Adipose tissue (tissue), 3 donors: ENCODE measurements at regions not wholly inside any gene's neighbourhood (a gene's known extent, or its start where the extent isn't known, plus 50 kb on each side); places are given as distances from the start of the nearest gene placed in this dataset.
"Not testable (repeated sequence)": the region's sequence is repeated elsewhere in the genome, so short reads cannot be mapped to it uniquely, and the experiment has no call there.

Experiments used
- H3K27ac ChIP-seq: one replicate; pipeline ENCODE4 v1.5.1; 2013; ENCODE audit warnings: low read depth, low read length
- WGBS, 3 donors: extraction: QIAGEN DNeasy Blood & Tissue Kit; methylation state at CpG; one replicate each; pipeline ENCODE4 v1.1.7; 2013; 5-methylcytosine and 5-hydroxymethylcytosine counted together
- donor health status: healthy with polysubstance abuse.
- donor health status: Bipolar disorder and iron deficiency.
- donor health status: healthy.

DNA sequence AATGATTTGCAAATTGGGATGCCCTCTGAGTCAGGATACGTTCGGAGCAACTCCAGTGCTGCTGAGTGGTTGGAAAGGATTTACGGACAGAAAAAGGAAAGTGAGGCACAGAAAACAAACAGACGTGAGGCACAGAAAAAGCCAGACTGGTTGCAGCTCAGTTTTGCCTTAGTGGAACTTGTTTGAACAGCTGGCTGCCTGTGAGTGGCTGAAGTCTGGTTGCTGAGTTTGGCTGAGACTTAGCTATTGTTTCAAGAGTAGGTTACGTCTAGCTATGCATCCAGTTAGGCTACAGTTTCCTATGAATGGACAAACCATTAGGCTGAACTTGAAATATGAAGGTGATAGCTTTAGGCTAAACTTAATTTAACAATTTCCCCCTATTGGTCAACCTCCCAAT is 256.6 kb downstream of the VAPA start:
- no peak overlapping the region for H3K27ac ChIP-seq
- WGBS, 3 donors = 73 to 91% (median 89%) methylated on average over 5 of the region's 5 CpGs

DNA sequence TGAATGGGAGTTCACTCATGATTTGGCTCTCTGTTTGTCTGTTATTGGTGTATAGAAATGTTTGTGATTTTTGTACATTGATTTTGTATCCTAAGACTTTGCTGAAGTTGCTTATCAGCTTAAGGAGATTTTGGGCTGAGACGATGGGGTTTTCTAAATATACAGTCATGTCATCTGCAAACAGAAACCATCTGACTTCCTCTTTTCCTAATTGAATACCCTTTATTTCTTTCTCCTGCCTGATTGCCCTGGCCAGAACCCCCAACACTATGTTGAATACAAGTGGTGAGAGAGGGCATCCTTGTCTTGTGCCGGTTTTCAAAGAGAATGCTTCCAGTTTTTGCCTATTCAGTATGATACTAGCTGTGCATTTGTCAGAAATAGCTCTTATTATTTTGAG is 261.5 kb downstream of the VAPA start:
- WGBS, 3 donors = 73 to 83% (median 75%) methylated on average over 2 of the region's 2 CpGs
- not testable (repeated sequence) for H3K27ac ChIP-seq

DNA sequence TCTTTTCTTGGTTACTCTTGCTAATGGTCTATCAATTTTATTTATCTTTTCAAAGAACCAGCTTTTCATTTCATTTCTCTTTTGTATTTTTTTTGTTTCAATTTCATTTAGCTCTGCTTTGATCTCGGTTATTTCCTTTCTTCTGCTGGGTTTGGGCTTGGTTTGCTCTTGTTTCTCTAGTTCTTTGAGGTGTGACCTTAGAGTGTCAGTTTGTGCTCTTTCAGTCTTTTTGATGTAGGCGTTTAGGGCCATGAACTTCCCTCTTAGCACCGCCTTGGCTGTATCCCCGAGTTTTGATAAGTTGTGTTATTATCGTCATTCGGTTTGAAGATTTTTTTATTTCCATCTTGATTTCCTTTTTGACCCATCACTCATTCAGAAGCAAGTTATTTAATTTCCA is 265.5 kb downstream of the VAPA start:
- WGBS, 3 donors = 85 to 90% (median 89%) methylated on average over 6 of the region's 6 CpGs
- not testable (repeated sequence) for H3K27ac ChIP-seq

DNA sequence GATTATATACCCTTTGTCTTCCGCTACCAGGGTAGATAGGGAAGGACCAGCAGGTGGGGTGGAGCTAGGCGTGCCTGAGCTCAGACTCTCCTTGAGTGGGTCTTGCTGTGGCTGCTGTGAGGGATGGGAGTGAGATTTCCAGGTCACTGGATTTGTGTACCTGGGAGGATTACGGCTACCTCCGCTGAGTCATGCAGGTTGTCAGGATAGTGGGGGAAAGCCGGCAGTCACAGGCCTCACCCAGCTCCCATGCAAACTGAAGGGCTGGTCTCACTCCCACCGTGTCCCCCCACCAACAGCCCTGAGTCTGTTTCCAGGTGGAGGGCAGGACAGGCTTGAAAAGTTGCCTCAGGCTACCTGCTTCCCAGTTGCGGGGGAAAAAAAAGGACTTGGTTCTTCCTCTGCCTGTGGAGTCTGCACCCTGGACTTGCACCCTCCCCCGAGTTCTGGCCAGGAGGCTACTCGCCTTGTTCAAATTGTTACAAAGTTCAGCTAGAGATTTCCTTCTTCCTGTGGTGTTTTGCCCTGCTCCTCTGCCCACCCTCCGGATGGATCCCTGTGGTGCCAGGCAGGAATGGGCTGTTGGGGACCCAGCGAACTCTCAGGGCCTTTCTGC is 268.3 kb downstream of the VAPA start:
- WGBS, 3 donors = 81 to 92% (median 91%) methylated on average over 11 of the region's 11 CpGs
- H3K27ac ChIP-seq = no peak overlapping the region

DNA sequence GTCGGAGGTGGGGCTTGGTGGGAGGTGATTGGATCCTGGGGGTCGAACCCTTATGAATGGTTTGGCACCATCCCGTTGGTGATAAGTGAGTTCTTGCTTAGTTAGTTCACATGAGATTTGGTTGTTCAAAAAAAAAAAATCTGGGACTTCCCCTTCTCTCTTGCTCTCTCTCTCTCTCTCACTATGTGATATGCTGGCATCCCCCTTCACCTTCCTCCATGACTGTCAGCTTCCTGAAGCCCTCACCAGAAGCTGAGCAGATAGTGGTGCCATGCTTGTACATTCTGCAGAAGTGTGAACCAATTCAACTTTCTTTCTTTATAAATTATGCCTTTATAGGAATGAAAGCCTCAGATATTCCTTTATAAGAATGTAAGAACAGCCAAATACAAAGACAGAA is 269.7 kb upstream of the APCDD1 start:
- H3K27ac ChIP-seq = no peak overlapping the region
- WGBS, 3 donors = 90 to 92% (median 91%) methylated on average over 3 of the region's 3 CpGs

DNA sequence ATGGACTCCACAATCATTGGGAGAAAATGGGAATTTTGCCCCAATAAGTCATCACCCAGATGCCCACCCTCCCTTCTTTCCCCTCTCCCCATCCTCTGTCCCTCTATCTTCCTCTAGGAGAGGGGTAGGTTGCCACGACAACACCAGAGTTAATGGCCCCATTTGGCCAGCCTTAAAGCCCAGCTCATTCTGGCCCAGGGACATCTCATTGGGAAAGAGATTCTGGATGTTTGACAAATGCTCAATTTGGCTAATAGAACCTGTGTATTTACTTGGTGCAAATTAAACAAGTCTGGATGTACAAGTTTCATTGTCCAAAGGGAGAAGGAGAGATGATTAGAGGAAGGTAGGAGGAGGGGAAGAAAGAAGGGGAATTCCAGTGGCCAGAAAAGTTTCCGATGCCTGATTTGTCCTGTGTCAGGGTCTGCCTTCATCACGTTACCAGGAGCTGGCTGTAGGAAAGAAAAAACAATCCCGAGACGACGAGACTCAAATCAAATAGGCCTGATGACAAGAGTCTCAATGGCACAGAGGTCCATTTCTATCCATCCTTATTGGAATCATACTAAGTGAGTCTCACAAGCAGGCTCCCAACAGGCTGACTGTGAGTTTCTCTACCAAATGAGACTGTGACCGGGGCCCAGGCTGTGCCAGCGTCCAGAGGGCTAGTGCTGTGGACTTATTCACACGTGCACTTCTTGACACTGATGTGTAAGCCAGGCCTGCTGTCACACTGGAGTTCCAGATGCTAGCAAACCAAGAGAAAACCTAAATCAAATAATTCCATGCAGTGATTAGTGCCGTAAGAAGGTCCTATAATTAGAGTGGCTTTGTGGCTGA is 265.2 kb upstream of the APCDD1 start:
- 61 to 90% (median 63%) methylated on average over 10 of the region's 10 CpGs for WGBS, 3 donors
- H3K27ac ChIP-seq = no peak overlapping the region

DNA sequence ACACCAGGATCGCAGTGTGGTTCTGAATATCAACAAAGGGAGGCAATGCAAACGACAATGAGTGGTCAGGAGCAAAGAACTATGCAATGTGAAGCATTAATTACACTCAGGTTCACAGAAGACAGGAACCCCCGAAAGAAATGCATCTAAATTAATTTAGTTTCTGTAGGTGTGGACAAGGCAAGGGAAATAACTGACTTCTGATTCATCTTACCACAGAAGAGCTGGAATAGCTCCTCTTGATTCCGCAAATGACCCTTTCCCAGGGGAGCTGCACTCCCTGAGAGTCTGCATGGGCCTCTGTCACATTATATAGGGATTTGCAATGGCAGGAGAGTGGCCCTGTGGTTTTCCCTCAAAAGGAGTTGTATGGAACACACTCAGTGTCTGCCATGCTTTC is 263.9 kb upstream of the APCDD1 start:
- H3K27ac ChIP-seq = no peak overlapping the region
- WGBS, 3 donors = 90 to 91% (median 91%) methylated on average over 4 of the region's 4 CpGs

DNA sequence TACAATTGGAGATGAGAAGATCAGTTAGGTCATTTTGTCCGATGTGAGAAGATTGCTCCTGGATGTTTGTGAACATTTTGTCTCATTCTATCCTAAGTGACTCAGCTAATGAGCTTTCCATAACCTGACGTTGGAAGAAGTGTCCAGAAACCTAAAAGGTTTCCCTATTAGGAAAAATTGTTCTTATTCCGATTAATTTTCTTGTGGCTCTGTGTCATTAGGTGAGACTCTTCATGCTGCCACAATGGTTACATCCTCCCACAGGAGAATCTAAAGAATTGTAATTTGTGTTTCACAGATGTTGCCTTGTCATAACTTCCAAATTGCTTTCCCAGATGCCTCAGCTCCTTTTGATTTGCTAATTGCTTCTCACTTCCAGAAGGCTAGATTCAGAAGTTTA is 261.0 kb upstream of the APCDD1 start:
- H3K27ac ChIP-seq = no peak overlapping the region
- 77 to 84% (median 78%) methylated on average over 3 of the region's 3 CpGs for whole genome bisulfite sequencing, 3 donors

DNA sequence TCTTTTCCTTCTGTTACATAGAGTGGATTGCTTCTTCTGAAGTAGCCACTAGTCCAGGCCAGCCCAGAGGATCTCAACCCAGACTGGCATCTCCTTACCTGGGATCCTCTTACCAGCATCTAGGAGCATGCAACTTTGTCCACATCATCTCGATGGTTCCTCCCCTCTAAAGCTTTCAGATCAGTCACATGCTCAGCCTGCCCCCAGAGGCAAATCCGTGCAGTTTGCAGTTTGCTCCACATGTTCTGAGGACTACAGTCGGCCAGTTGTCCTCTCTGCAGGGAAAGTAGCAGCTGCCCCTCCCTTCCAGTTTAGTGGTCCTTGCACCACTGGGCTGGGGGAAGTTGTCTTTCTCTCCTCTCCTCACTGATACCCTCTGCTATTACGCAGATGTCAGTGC is 259.8 kb upstream of the APCDD1 start:
- WGBS, 3 donors = 58 to 70% (median 63%) methylated on average over 4 of the region's 4 CpGs
- H3K27ac ChIP-seq = no peak overlapping the region

DNA sequence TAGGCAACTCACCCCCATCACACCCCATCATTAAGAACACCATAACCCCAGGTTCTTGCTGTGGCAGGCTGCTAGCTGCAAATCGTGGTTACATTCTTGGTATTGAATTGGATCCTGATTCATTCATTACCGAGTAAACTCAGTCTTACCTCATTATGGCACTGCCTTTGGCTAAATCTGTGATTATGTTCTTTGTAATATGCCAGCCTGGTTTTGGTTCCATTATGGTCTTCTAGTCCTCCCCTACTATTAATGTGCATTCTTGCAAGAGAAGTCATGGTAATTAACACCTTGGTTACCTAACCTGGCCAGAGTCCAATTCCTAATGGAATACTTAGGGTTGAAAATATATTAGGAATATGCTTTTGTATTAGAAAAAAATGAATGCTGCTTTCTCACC is 258.9 kb upstream of the APCDD1 start:
- H3K27ac ChIP-seq = no peak overlapping the region
- 88 to 91% (median 88%) methylated on average over 2 of the region's 2 CpGs for WGBS, 3 donors

DNA sequence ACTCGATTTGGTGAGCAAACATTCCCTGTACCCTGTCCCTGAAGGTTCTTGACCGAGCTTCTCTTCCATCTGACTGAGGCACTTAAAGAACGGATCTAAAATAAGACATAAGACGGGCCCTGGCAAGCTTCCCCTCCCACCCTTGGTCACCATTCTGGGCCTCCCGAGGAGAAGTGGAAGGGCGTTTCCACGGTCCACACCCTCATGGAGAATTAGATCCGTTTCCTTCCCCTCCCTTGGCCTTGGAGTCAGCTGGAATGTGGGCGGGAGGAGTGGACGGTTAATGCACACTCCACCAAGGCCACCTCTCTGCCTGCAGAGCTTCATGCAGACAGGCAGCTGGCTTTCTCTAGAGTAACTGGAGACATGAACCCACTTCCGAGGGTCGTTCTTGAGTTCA is 257.3 kb upstream of the APCDD1 start:
- no peak overlapping the region for H3K27ac ChIP-seq
- 29 to 65% (median 64%) methylated on average over 12 of the region's 12 CpGs for WGBS, 3 donors

DNA sequence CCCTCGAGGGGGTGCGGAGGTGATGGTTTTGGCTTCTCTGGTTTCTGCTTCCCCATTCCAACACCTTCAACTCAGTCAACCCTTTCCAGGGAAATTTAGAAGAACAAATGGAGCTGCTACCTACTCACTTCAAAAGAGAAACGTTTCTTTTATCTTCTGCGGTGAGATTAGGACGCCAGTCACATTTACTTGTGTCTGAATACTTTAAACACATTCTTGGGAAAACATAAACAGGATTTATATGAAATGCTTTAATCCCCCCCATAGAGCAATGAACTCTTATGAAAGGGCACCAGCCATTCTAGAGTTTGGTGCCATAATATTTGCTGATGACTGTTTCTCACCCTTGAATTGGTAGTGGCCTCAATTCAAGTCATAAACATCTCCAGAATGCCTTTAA is 253.2 kb upstream of the APCDD1 start:
- WGBS, 3 donors = 88 to 91% (median 89%) methylated on average over 5 of the region's 5 CpGs
- H3K27ac ChIP-seq = no peak overlapping the region

DNA sequence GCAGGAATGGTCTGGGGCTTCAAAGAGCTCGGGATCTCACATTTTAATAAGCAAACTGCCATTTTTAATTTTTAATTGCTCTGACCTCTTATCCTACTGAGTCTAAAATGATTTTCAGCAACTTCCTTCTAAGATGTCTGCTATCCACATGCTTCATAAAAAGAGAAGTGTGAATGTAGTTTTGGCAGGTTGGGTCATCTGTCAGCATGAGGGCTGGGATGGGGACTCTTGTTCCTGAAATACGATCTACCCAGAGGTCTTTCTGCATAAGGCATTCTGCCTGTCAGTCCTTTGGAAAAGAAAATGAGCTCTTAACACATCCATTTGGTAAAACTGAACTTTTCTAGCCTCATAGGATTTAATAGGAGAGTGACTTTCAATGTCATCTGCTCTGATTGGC is 252.8 kb upstream of the APCDD1 start:
- no peak overlapping the region for H3K27ac ChIP-seq
- 74 to 82% (median 74%) methylated on average over 2 of the region's 2 CpGs for WGBS, 3 donors

DNA sequence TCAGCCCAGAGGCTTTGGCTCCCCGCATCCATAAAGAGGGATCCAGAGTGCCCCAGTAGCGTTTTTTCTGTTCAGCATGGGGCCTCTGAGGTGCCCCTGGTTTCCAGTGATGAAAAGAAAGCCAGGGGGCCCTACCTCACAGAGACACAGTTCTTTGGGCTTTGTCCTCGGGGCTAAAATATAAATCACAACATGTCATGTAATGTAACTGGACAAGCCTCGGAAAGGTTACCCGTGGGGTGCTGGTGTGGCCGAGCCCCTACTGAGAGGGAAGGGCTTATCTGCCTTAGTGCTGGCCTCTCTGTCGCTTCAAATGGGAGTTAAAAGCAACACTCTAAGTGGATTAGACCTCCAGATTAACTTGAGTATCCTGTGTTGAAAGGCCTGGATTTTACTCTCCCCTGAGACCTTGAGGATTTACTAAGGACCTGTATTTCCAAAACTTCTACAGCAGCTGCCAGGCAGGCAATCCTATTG is 251.6 kb upstream of the APCDD1 start:
- 78 to 83% (median 81%) methylated on average over 7 of the region's 7 CpGs for WGBS, 3 donors

DNA sequence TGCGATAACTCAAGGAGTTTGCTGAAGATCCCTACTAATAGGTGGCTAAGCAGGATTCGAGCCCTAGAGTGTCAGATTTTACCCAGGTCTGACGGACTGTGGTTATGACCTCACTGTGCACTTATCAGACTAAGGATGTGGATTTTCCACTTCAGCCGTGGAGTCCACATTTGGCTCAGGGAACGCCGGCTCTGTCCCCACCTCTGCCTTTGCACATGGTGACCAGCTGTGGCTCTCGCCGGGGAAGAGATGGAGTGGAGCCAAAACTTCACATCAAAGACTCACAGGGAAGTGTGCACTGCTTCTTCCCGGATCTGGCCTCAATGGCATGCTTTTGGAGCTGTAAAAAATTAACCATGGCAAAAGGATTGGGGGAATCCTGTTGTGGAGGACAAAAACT is 249.3 kb upstream of the APCDD1 start:
- WGBS, 3 donors = 32 to 68% (median 53%) methylated on average over 9 of the region's 9 CpGs
- no peak overlapping the region for H3K27ac ChIP-seq

More for the DNA sequence above, 251.6 kb upstream of the APCDD1 start:
- H3K27ac ChIP-seq = no peak overlapping the region

DNA sequence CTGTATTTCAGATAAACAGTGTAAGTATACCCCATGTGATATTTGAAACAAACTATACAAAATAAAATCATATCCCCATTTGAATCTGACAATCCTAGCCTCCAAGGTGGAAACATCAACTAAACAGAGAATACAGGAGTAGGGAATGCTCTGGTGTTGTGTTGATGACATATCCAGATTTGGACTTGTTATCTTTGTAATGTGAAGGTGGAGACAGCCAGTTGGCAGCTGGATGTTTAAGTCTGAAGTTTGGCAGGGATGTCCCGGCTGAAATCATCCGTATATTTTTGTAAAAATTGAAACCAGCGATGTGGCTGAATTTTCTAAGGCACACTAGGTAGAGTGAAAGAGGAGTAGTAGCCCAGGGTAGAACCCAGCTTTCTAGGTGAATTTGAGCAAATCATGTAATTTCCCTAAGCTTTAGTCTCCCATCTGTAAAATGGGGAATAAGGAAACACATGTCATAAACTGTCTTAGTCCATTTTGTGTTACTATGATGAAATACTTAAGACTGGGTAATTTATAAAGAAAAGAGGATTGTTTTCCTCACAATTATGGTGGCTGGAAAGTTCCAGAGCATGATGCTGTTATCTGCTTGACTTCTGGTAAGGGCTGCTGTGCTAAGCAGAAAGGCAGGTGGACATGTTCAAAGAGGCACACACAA is 246.6 kb upstream of the APCDD1 start:
- H3K27ac ChIP-seq = no peak overlapping the region
- 33 to 56% (median 36%) methylated on average over 3 of the region's 3 CpGs for WGBS, 3 donors

DNA sequence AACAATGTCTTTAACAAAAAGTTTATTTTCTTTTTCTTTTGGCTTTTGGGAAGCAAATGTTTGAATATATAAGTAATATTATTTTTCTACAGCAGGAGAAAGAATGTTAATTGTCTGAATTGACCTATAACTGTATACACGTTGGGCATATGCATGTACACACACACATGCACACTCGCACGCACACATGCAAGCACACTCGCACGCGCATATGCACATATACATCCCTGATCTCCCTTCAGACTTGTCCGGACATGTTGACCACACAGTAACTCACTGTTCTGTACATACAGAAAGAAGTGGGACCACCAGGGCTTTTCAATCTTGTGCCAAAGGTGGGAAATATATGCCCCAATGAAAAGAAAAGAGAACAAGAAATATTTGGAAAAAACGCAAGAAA is 245.1 kb upstream of the APCDD1 start:
- 94 to 97% (median 97%) methylated on average over 8 of the region's 8 CpGs for WGBS, 3 donors
- no peak overlapping the region for H3K27ac ChIP-seq

DNA sequence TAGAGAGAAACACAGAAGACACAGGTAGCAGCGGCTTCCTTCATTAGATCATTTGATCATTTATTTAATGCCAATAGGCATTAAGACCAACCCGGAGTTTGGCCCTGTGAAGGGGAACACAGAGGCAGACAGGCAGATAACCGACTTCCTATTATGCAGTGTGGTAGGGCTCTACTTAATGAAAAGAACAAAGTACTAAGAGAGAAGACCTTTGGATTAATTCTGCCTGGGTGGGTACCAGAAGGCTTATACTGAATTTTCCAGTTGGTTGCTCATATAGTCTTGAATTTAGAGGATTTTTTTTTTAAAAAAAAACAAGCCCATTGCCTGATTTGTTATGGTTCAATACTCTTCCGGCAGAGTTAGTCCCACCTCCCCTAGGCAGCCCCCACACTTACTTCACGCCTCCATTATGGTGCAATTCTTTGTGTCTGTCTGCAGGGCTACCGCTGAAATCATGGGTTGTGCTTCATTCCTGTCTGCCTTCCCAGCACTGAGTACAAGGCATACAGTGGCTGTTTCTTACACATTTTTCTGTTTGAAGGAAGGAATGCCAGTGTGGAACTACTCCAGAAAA is 244.3 kb upstream of the APCDD1 start:
- 85 to 93% (median 86%) methylated on average over 6 of the region's 6 CpGs for WGBS, 3 donors
- no peak overlapping the region for H3K27ac ChIP-seq

DNA sequence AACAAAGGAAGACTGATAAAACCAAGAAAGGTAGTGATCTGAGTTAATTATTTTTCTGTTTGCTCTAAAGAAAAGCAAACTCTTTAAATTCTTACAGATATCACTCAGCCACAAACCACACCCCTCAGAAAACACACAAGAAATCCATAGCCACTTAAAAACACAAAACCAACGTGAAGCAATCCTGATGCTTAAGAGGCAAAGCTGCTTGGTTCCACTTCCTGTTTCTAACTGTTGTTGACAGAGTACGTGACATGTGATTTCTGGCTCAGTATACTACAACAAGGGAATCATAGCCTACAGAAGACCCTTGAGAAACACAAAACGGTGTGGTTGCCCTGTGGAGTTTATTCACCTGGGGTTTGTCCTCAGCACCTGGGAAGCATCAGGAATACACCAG is 240.9 kb upstream of the APCDD1 start:
- 12 to 24% (median 17%) methylated on average over 3 of the region's 3 CpGs for WGBS, 3 donors
- H3K27ac ChIP-seq = no peak overlapping the region
